ENCODE measurements at regions not wholly inside any gene's neighbourhood (a gene's known extent, or its start where the extent isn't known, plus 50 kb on each side); places are given as distances from the start of the nearest gene placed in this dataset.

GRCh38 chr12:114789276-114789675, 105.3 kb upstream of the TBX3 start:
- TF ChIP-seq RXRA (IDR thresholded peaks at IDR 0.05; ENCODE audit: borderline replicate concordance, low read depth) (no peak), POLR2AphosphoS5 (IDR thresholded peaks at IDR 0.05; ENCODE audit: low read depth, low read length) (no peak), YY1 (IDR thresholded peaks at IDR 0.05; ENCODE audit: low read depth) (no peak), RFX5 (IDR thresholded peaks at IDR 0.05; ENCODE audit: low read length) (no peak), REST (IDR thresholded peaks at IDR 0.05; ENCODE audit: low read depth, low read length) (no peak), CTCF (IDR thresholded peaks at IDR 0.05) (no peak), NFIC (IDR thresholded peaks at IDR 0.05; ENCODE audit: borderline replicate concordance) (no peak), JUND (IDR thresholded peaks at IDR 0.05) (no peak), FOXM1 (IDR thresholded peaks at IDR 0.05; ENCODE audit: low read depth) (no peak), USF1 (IDR thresholded peaks at IDR 0.05; ENCODE audit: borderline replicate concordance, low read depth) (no peak), RCOR1 (IDR thresholded peaks at IDR 0.05; ENCODE audit: low read length) (no peak)

Data from SK-N-SH (cell line).